Ishikawa (cell line): ENCODE measurements at regions not wholly inside any gene's neighbourhood (a gene's known extent, or its start where the extent isn't known, plus 50 kb on each side); places are given as distances from the start of the nearest gene placed in this dataset.

ENCODE experiments used
- CEBPB ChIP-seq: IDR thresholded peaks from 2 replicates; pipeline ENCODE4 v1.6.1; 2012
- CREB1 ChIP-seq: IDR thresholded peaks from 2 replicates; pipeline ENCODE4 v1.6.1; 2012; ENCODE audit warnings: low read depth
- EGR1 ChIP-seq: IDR thresholded peaks from 2 replicates; pipeline ENCODE4 v1.6.1; 2012
- EP300 ChIP-seq: IDR thresholded peaks from 2 replicates; pipeline ENCODE4 v1.6.1; 2012; ENCODE audit warnings: borderline replicate concordance
- FOXM1 ChIP-seq: IDR thresholded peaks from 2 replicates; pipeline ENCODE4 v1.6.1; 2012; ENCODE audit warnings: low read depth, borderline replicate concordance
- NFIC ChIP-seq: IDR thresholded peaks from 2 replicates; pipeline ENCODE4 v1.6.1; 2012
- RAD21 ChIP-seq: IDR thresholded peaks from 2 replicates; pipeline ENCODE4 v1.6.1; 2012; ENCODE audit warnings: low read depth
- TAF1 ChIP-seq: IDR thresholded peaks from 2 replicates; pipeline ENCODE4 v1.6.1; 2012; ENCODE audit warnings: low read depth, mild to moderate bottlenecking
- TCF12 ChIP-seq: IDR thresholded peaks from 2 replicates; pipeline ENCODE4 v1.6.1; 2012; ENCODE audit warnings: low read depth
- TEAD4 ChIP-seq: IDR thresholded peaks from 2 replicates; pipeline ENCODE4 v1.6.1; 2012
- USF1 ChIP-seq: IDR thresholded peaks from 2 replicates; pipeline ENCODE4 v1.6.1; 2012
- YY1 ChIP-seq: IDR thresholded peaks from 2 replicates; pipeline ENCODE4 v1.6.1; 2012; ENCODE audit warnings: low read depth
- ZBTB7A ChIP-seq: IDR thresholded peaks from 2 replicates; pipeline ENCODE4 v1.6.1; 2012; ENCODE audit warnings: low read depth
- TF ChIP-seq, protein P1 (sequence below): IDR thresholded peaks from 2 replicates; pipeline ENCODE4 v1.6.1; 2012; ENCODE audit warnings: low read depth, mild to moderate bottlenecking
- TF ChIP-seq, protein P2 (sequence below): IDR thresholded peaks from 2 replicates; pipeline ENCODE4 v1.6.1; 2012

DNA sequence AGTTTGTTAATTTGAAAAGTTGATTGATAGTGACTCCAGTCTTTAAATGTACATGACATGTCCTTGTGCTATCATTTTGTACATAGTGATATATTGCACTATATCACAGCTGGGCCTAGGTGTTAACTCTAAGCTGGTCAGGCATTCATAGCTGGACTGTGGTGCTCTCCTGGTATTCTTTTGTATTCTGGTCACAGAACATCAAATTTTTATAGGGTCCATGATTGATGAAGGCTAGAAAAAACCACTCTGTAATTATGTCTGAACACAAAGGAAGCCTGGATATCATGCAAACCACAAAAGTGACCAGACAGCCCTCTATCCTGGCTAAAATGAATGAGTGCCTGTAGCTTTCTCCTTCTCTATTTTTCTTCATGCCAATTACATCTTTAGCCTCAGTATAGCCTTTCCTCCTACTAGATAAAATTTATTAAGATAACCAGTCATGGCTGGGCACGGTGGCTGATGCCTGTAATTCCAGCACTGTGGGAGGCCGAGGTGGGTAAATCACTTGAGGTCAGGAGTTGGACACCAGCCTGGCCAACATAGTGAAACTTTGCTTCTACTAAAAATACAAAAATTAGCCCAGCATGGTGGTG lies 134.9 kb upstream of the B3GALT2 start:
- TF ChIP-seq USF1 (no peak), CREB1 (no peak), YY1 (no peak), EGR1 (no peak), ZBTB7A (no peak), TCF12 (peak; percentile 71), FOXM1 (no peak; the same call in none of the 2 replicates), NFIC (peak; percentile 17; the same call in 1 of the 2 replicates), TAF1 (no peak), EP300 (peak; percentile 77; the same call in 1 of the 2 replicates), CEBPB (no peak), RAD21 (no peak), TEAD4 (peak; percentile 45)
- TF ChIP-seq, protein P1, sequence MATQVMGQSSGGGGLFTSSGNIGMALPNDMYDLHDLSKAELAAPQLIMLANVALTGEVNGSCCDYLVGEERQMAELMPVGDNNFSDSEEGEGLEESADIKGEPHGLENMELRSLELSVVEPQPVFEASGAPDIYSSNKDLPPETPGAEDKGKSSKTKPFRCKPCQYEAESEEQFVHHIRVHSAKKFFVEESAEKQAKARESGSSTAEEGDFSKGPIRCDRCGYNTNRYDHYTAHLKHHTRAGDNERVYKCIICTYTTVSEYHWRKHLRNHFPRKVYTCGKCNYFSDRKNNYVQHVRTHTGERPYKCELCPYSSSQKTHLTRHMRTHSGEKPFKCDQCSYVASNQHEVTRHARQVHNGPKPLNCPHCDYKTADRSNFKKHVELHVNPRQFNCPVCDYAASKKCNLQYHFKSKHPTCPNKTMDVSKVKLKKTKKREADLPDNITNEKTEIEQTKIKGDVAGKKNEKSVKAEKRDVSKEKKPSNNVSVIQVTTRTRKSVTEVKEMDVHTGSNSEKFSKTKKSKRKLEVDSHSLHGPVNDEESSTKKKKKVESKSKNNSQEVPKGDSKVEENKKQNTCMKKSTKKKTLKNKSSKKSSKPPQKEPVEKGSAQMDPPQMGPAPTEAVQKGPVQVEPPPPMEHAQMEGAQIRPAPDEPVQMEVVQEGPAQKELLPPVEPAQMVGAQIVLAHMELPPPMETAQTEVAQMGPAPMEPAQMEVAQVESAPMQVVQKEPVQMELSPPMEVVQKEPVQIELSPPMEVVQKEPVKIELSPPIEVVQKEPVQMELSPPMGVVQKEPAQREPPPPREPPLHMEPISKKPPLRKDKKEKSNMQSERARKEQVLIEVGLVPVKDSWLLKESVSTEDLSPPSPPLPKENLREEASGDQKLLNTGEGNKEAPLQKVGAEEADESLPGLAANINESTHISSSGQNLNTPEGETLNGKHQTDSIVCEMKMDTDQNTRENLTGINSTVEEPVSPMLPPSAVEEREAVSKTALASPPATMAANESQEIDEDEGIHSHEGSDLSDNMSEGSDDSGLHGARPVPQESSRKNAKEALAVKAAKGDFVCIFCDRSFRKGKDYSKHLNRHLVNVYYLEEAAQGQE, result no peak
- TF ChIP-seq, protein P2, sequence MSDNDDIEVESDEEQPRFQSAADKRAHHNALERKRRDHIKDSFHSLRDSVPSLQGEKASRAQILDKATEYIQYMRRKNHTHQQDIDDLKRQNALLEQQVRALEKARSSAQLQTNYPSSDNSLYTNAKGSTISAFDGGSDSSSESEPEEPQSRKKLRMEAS, result no peak; the same call in 1 of the 2 replicates

- TF ChIP-seq CREB1, result no peak
- TF ChIP-seq ZBTB7A, result no peak
- TF ChIP-seq TEAD4, result no peak
- no peak for TF ChIP-seq TCF12
- no peak for TF ChIP-seq RAD21
- no peak for TF ChIP-seq EGR1
- no peak for TF ChIP-seq YY1
- TF ChIP-seq EP300, result no peak
- no peak for TF ChIP-seq NFIC
- no peak for TF ChIP-seq CEBPB
These were observed 133.9 kb upstream of the B3GALT2 start for GRCh38 chr1:193320270-193320669.

DNA sequence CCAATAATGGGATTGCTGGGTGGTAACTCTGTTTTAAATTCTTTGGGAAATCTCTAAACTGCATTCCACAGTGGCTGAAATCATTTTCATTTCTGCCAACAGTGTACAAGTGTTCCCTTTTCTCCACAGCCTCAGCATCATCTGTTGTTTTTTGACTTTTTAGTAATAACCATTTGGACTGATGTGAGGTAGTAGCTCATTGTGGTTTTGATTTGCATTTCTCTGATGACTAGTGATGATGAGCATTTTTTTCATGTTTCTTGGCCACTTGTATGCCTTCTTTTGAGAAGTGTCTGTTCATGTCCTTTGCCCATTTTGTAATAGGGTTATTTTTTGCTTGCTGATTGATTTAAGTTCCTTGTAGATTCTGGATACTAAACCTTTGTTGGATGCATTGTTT lies 131.9 kb upstream of the B3GALT2 start:
- TF ChIP-seq YY1 (no peak), USF1 (no peak), TCF12 (no peak), CREB1 (no peak), TAF1 (no peak), FOXM1 (no peak), ZBTB7A (no peak), CEBPB (no peak), TEAD4 (no peak), EP300 (no peak), RAD21 (no peak), NFIC (no peak), EGR1 (no peak)
- TF ChIP-seq, protein P1, result no peak
- TF ChIP-seq, protein P2, result no peak

DNA sequence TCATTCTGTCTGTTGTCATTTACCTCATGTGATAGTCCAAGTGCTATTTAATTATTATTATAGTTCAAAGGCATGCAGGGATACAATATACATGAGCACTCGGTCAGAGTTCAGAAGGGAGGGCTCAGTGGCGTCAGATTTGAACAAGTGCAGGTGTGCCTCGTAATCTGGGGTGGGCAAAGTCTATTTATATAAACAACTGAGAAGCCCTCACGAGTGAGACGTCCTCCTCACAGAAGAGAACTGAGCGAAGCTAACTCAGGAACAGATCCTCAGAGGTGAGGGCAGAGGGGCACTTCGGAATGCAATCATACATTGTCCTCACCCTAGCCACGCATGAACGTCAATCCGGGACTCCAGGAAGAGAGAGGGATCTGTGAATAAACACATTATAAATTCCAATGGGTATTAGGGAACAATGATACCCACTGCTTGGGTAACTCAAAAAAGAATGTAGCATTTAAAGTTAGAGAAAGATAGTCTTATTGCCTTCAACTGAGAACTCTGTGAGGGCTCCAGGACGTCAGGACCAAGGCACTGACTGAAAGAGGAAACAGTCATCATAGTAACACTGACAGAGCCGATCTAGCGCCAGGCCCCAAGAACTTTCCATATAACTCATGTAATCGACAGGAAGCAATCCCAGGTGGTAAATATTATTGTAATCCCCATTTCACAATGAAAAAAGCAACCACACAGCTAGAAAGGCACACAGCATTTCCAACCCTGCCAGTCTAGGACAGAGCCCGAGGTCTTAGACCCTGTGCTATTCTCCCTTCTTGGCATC lies 127.1 kb upstream of the B3GALT2 start:
- TF ChIP-seq EGR1 (no peak), NFIC (no peak), CEBPB (no peak), FOXM1 (no peak), RAD21 (no peak), EP300 (no peak), CREB1 (no peak), TEAD4 (no peak), TAF1 (no peak), TCF12 (no peak), USF1 (no peak), YY1 (no peak), ZBTB7A (no peak)
- TF ChIP-seq, protein P1, result no peak
- TF ChIP-seq, protein P2, result no peak
